ENCODE measurements at regions not wholly inside any gene's neighbourhood (a gene's known extent, or its start where the extent isn't known, plus 50 kb on each side); places are given as distances from the start of the nearest gene placed in this dataset.
A peak's percentile ranks its signal among the peaks of the same experiment; 100 is the strongest.

- WGBS, 2 donors = 81 to 86% methylated on average over 6 of the region's 6 CpGs
- Histone ChIP-seq H3K4me1 (peaks cover 0 to 8% (median 4%) of the 10 kb centered on the region in 4 donors), H3K36me3 (no peaks in the 10 kb centered on the region), H3K9me3 (no peaks in the 10 kb centered on the region), H3K27me3 (no peaks in the 10 kb centered on the region), H3K4me3 (no peak overlapping the region), H3K27ac (no peak overlapping the region)
- intact Hi-C loops (cut with DNase I) = no loop called here
- no peak for DNase-seq
- TF ChIP-seq POLR2A (IDR thresholded peaks at IDR 0.05) = no peak
- no peak for TF ChIP-seq CTCF (IDR thresholded peaks at IDR 0.05)
- no peak for TF ChIP-seq EP300 (IDR thresholded peaks at IDR 0.05)
- TF ChIP-seq POLR2AphosphoS5 (IDR thresholded peaks at IDR 0.05) = no peak
Observed at GRCh38 chr10:91033324-91033950, 112.5 kb upstream of the ANKRD1 start.

GRCh38 chr10:91034042-91034441 lies 113.2 kb upstream of the ANKRD1 start:
- Histone ChIP-seq H3K4me1 (peaks cover 0 to 8% (median 4%) of the 10 kb centered on the region in 4 donors), H3K27me3 (no peaks in the 10 kb centered on the region), H3K36me3 (no peaks in the 10 kb centered on the region), H3K9me3 (no peaks in the 10 kb centered on the region), H3K4me3 (no peak overlapping the region), H3K27ac (no peak overlapping the region)
- WGBS, 2 donors = 54 to 57% methylated on average over 3 of the region's 3 CpGs
- no peak for DNase-seq
- TF ChIP-seq POLR2A (IDR thresholded peaks at IDR 0.05) (no peak), CTCF (IDR thresholded peaks at IDR 0.05) (no peak), POLR2AphosphoS5 (IDR thresholded peaks at IDR 0.05) (no peak), EP300 (IDR thresholded peaks at IDR 0.05) (no peak)
- intact Hi-C loops (cut with DNase I) = no loop called here

GRCh38 chr10:91034494-91035159 lies 113.7 kb upstream of the ANKRD1 start:
- 20 to 56% methylated on average over 9 of the region's 9 CpGs for WGBS, 2 donors
- peak; percentile 79 for DNase-seq
- Histone ChIP-seq H3K27ac (no peak overlapping the region), H3K36me3 (no peaks in the 10 kb centered on the region), H3K4me3 (no peak overlapping the region), H3K27me3 (no peaks in the 10 kb centered on the region), H3K9me3 (no peaks in the 10 kb centered on the region), H3K4me1 (peaks cover 0 to 8% (median 4%) of the 10 kb centered on the region in 4 donors)
- TF ChIP-seq EP300 (IDR thresholded peaks at IDR 0.05) = peak in 1 of 4 donors; percentile 28
- TF ChIP-seq CTCF (IDR thresholded peaks at IDR 0.05) = no peak
- TF ChIP-seq POLR2AphosphoS5 (IDR thresholded peaks at IDR 0.05) = peak in 1 of 4 donors; percentile 60
- no peak for TF ChIP-seq POLR2A (IDR thresholded peaks at IDR 0.05)
- intact Hi-C loops (cut with DNase I) = no loop called here

- H3K4me3 ChIP-seq = no peak overlapping the region
- H3K27ac ChIP-seq = no peak overlapping the region
- no peaks in the 10 kb centered on the region for H3K9me3 ChIP-seq
- whole genome bisulfite sequencing, 2 donors = 86 to 91% methylated on average over 8 of the region's 8 CpGs
- no peaks in the 10 kb centered on the region for H3K36me3 ChIP-seq
- peaks cover 0 to 8% (median 4%) of the 10 kb centered on the region in 4 donors for H3K4me1 ChIP-seq
- intact Hi-C loops (cut with DNase I) = no loop called here
- no peak for DNase-seq
- TF ChIP-seq EP300 (IDR thresholded peaks at IDR 0.05) (no peak), POLR2A (IDR thresholded peaks at IDR 0.05) (no peak)
- no peaks in the 10 kb centered on the region for H3K27me3 ChIP-seq
Observed at GRCh38 chr10:91035650-91036292, 114.9 kb upstream of the ANKRD1 start.

GRCh38 chr10:91036807-91037411 lies 116.0 kb upstream of the ANKRD1 start:
- Histone ChIP-seq H3K9me3 (no peaks in the 10 kb centered on the region), H3K36me3 (no peaks in the 10 kb centered on the region), H3K27ac (no peak overlapping the region), H3K4me1 (peaks cover 0 to 8% (median 4%) of the 10 kb centered on the region in 4 donors), H3K27me3 (no peaks in the 10 kb centered on the region), H3K4me3 (no peak overlapping the region)
- TF ChIP-seq POLR2AphosphoS5 (IDR thresholded peaks at IDR 0.05) (no peak), EP300 (IDR thresholded peaks at IDR 0.05) (no peak), POLR2A (IDR thresholded peaks at IDR 0.05) (no peak), CTCF (IDR thresholded peaks at IDR 0.05) (no peak)
- no peak for DNase-seq
- 91 to 92% methylated on average over 2 of the region's 2 CpGs for WGBS, 2 donors
- intact Hi-C loops (cut with DNase I) = no loop called here

Measured in sigmoid colon (tissue), 6 donors.